GM03348 (cell line): ENCODE measurements at regions not wholly inside any gene's neighbourhood (a gene's known extent, or its start where the extent isn't known, plus 50 kb on each side); places are given as distances from the start of the nearest gene placed in this dataset.

Experiments
- DNase-seq: peaks from one replicate; pipeline ENCODE4 v3.0.0; 2012; ENCODE audit warnings: low spot score

DNA sequence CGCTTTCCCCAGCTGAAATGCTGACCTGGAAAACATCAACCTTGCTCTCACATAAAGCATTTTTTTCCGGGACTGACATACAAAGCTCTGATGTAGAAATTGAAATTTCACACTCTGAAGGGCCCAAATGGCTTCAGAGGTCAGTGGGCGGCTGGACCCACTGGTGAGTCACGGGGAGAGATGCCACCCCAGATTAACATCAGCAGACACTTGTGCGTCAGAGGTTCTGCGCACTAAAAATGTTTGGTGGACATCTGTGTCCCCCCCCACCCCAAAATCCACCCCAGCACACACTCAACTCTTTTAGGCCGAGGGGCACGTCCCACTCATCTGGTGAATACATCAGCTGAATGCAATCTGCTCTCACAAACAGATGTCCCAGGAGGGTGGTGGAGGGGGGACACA lies 208.9 kb downstream of the ASB1 start:
- peak; percentile 2 for DNase-seq

DNA sequence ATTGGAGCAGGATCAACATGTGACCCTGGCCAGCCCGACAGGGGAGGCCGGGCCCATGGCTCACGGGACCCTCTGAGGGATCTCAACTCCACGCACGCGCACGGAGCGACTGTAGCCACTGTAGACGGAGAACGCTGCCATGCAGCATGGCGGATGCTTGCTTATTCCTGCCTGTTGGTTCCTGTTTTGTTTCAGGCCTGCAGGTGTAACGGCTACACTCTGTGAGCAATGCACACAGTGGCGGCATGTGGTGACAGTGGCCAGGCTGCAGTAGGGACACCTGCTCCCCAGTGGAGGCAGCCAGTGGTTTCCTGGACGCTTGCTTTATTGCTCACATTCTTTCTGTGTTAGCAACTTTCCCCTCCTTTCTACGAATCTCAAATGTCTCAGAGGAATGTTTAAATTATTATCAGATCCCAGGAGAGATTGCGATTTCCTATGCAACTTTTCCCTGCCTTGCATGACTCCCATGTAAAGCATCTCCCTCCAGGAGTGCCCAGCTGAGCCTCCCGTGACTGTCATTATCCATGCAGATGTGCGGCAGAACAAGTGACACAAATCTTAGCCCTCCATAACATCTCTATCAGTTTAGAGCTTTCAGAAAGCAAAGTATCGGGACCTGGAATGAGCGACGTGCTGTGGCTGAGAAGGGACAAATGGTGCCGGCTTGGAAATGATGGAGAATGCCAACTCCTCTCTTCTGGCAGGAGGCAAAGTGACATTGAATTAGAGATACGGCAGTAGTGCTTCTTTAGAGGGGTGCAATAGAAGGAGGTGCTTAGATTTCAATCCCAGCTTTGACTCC lies 209.7 kb downstream of the ASB1 start:
- DNase-seq = peak; percentile 68

GRCh38 chr2:238638100-238638981 lies 209.5 kb upstream of the TWIST2 start:
- no peak for DNase-seq

DNA sequence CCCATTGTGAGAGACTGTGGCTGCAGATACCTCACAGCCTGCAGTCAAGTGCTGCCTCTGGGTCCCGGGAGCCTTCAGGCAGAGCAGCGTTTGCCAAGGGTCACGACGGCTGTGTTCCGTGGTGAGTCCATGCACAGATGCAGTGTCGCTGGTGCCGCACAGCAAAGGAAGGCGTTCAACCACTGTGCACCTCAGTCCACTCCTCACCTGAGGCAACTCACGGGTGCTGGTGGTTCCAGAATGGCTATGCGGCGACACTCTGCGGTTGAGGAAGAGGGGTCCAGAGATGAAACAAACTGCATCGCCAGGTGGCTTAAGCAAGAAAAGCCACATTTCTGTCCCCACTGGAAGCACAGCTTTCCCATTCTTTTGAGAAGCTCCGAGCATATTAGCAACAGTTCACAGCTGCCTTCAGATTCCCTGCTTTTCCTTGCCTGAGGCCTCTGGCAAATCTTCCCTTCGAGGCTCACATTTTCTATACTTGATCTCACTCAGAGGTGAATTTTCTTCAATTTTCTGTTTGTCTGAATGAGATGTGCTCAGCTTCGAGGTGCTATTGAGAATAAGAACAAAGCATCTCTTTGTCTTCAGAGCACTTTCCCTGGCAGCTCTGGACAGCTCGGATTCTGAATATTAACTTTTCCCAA lies 208.8 kb upstream of the TWIST2 start:
- DNase-seq = no peak

- DNase-seq = no peak
Measured at GRCh38 chr2:238640486-238640885, 207.4 kb upstream of the TWIST2 start.

DNA sequence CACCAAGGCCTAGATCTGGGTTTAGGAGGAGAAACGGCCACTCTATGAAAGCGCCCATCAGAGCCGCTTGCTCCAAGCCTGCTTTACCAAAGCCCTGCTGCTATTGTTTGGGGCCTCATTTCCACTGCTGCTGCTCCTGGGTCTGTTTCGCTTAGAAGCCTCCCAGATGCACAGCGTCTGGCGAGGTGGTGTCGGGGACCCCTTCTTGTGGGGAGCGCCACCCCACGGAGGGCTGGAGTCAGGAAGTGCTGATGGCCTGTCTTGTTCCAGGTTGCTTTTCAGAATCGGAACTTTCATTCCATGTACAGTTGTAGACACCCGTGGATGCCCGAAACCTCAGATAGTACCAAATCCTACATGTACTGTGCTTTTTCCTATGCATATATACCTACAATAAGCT lies 204.9 kb upstream of the TWIST2 start:
- DNase-seq = no peak

DNA sequence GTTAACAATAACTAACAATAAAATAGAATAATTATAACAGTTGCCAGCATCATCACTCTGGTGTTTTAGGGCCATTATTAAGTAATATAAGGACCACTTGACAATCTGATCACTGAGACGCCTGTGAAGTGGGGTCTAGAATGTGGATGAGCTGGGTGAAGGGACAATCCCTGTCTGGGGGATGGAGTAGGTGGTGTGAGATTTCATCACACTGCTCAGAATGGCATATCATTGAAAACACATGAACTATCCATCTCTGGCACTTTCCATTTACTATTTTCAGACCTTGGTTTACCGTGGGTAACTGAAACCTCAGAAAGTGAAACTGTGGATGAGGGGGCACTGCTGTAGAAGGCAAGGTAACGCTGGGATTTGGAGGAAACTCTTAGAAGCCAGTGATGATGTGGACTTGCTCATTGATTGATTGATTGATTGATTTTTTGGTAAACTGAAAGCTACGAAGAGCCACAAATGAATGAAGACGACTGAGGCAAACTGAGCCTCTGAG lies 204.4 kb upstream of the TWIST2 start:
- no peak for DNase-seq

DNA sequence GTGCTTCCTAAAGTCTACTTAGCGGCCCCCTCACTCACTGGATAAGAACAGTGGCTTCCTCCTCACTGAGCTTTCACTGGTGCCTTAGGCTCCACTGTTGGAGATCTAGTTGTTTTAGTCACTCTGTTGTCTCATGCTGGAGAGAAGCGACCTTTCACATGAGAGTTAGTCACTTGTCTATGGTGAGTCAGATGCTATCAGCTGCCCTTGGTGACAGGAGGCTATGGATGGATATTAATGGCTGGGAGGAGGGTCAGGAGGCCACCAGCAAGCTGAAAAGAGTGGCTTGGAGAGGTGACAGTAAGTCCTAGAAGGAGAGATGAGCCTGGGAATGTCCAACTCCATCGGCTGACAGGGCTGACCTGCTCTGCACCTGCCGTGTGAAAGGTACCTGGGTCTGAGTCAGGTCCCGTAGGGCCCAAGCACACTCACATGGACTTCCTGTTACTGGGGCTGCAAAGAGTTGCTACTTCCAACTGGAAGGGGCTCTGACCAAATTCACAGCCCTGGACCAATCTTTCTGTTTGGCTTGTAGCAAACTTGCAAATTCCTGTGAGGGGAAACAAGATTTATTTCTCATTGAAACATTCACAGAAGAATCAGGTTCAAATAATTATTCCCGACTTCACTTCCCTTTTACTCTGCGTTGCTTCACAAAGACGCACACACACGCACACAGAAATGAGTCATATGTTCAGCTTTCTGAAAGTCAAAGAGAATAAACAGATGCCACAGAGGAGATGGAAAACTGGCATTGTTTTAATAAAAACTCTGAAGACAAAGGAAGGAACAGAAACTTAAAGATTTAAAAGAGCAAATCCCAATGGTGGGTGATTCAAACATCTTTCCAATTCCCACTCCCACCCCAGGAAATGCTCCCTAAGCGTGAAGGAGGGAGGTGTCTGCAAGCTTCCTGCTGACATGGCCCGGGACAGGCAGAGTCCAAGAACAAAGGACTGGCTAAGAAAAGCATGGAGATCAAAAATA lies 203.5 kb upstream of the TWIST2 start:
- DNase-seq = peak; percentile 66

DNA sequence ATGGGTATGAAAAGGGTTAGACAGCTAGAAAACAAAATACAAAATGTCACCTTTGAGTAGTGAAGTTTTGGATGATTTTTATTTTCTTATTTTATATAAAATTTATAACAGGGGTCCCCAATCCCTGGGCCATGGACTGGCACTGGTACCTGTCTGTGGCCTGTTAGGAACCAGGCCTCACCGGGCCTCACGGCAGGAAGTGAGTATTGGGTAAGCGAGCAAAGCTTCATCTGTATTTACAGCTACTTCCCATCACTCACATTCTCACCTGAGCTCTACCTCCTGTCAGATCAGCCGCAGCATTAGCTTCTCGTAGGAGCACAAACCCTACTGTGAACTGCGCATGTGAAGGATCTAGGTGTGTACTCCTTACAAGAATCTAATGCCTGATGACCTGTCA lies 202.8 kb upstream of the TWIST2 start:
- DNase-seq = no peak

- DNase-seq = no peak
Measured at GRCh38 chr2:238645716-238646115, 202.2 kb upstream of the TWIST2 start.

GRCh38 chr2:238646281-238646680 lies 201.6 kb upstream of the TWIST2 start:
- DNase-seq = no peak

GRCh38 chr2:238646803-238647202 lies 201.1 kb upstream of the TWIST2 start:
- DNase-seq = no peak

DNA sequence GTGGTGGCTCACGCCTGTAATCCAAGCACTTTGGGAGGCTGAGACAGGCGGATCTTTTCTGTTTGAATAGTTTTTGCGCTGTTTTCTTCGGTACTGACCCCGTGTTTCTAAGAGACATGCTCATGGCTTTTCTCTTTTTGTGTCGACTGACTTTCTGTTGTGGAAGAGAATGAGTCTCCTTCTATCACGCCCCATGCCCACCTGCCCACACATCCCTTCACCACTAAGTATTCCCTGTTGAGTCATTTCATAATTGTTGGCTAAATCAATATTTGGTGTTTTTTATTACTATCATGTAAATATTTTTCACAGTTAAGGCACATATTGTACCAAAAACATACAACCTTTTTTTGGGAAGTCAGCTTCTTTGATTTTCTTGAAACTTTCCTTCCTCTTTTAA lies 198.8 kb upstream of the TWIST2 start:
- DNase-seq = no peak

- DNase-seq = no peak
Measured at GRCh38 chr2:238649936-238650518, 197.9 kb upstream of the TWIST2 start.

- no peak for DNase-seq
Measured at GRCh38 chr2:238650536-238650935, 197.3 kb upstream of the TWIST2 start.

DNA sequence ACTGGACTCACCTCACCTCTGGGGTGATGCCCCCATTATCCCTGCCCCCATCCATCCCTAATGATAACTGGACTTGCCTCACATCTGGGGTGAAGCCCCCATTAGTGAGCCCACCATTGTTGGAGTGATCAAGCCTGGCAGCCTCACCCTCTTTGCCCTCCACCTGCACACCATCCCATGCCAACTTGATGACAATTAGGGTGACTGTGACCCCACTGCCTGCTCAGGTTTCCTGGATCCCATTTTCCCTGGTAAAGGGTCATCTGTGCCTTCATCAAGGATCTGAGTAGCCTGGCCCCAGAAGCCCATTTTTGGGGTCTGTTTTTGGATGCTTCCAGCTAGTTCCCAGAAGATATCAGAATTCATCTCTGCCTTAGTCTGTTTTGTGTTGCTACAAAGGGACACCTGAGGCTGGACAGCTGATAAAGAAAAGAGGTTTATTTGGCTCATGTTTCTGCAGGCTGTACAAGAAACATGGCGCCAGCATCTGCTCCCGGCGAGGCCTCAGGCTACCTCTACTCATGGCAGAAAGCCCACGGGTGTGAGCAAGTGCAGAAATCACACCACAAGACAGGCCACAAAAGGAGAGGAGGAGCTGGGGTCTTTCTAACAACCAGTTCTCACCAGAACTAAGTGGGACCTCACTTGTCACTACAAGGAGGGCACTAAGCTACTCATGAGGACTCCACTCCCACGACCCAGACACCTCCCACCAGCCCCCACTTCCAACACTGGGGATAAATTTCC lies 196.4 kb upstream of the TWIST2 start:
- DNase-seq = no peak

DNA sequence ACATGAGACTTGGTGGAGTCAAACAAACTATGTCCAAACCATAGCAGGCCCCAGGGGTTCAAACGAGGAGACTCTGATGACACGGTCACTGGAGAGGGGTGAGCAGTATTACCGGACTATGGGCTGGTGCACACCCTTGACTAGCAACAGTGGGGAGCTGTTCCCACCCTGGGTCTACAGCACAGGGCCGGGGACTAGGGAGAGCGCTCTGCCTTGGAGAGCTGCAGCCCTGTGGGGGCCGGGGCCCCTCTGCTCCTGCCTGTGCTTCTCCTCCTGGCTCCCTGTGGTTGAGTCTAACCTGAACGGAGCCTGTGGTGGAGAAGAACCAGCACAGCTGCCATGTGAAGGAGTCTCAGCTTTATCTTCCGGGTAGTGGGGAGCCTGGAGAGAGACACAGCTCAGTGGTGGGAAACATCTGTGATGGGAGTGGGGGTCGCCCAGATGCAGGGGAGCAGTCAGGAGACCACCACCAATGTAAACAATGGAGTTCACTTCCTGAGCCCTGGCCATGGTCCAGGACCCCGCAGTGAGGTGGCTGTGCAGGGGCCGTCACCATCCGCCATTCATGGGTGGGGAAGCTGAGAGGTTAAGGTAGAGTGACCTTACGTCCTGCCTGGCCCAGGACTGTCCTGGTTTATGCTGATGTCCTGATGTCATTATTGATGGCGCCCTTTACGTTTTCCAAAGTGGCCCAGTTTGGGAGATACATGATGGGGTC lies 195.7 kb upstream of the TWIST2 start:
- no peak for DNase-seq

GRCh38 chr2:238652771-238653157 lies 195.1 kb upstream of the TWIST2 start:
- no peak for DNase-seq

DNA sequence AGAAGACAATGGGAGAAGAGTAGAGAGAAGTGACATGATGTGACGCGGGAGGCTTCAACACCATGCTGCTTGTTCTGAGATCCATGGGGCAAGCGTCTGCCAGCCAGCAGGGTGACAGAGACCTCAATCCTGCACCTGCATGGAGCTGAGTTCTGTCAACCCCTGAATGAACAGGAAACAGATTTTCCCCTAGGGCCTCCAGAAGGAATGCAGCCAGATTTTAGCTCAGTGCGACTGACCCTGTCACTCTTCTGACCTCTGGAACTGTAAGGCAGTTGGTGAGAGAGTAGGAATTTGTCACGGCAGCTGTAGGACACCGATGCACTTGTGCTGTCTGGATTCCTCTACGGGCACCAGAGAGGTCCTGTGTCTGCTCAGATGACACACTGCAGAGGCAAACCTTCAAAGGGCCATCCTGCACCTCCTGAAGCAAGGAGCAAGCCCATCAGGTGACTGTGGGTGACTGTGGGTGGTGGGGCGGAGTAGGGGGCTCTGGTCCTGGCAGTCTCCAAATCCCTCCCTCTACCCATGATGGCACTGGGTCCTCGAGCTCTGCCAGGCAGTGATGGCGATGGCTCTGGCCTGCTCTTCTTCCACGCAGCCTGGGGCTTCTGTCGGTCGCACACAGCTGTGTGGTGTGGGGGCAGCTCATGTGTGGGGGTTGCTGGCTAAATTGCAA lies 194.3 kb upstream of the TWIST2 start:
- no peak for DNase-seq
